HG03060 (cell line): ENCODE measurements at regions not wholly inside any gene's neighbourhood (a gene's known extent, or its start where the extent isn't known, plus 50 kb on each side); places are given as distances from the start of the nearest gene placed in this dataset.
"Not testable (repeated sequence)": the region's sequence is repeated elsewhere in the genome, so short reads cannot be mapped to it uniquely, and the experiment has no call there.

ENCODE experiments used
- ATAC-seq: cut with Tn5 transposase; IDR thresholded peaks from one replicate; pipeline ENCODE4 v1.9.1; 2021; ENCODE audit warnings: low read depth, moderate number of reproducible peaks; ENCODE audit not compliant: unreplicated experiment

- not testable (repeated sequence) for ATAC-seq
These were observed 391.4 kb downstream of the BCKDHB start for GRCh38 chr6:80497696-80498486.

DNA sequence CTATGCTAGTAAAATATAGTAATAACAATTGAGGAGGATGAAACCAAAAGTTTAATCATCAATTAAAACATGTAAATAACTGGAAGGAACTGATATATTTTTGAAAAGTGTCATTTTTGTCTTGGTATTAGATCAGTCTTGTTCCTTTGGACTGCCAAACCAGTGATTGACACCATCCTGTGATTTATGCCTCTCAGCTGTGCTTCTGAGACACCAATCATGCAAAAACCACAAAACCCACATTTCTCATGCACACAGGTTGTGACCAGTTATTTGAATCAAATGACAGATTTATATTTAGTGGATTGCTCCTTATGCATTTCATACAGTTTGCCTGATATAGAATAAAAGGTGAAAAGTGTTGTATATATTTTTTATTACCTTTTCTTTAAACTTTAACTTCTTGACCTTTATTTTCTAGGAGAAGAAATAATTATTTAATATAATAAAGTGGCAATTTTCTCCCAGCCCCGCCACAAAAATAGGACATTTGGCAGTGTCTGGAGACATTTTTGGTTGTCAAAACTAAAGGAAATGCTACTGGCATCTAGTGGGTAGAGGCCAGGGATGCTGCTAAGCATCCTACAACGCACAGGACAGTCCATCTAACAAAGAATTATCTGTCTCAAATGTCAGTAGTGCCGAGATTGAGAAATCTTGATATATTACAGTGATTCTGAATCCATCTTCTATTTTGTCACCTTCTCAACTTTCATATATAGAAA is 383.6 kb downstream of the BCKDHB start:
- no peak for ATAC-seq

GRCh38 chr6:80488190-80488589 is 381.7 kb downstream of the BCKDHB start:
- ATAC-seq, result no peak

DNA sequence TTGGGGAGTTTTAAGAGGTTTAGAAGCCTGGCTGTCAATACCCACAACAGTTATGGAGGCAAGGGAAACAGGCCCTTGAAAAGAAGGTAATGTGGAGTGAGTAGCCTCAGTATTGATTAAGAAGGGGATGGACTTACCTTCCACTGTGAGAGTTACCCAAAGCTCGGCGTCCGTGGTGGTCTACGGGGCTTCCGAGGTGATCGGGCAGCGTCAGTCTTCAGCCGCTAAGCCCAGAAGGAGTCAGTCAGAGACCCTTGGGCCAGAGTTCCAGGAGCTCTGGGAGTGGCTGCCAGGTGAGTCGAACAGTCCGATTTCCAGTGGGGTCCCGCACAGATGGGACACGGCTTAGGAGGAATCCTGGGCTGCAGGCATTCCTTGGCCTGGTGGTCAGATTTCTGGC is 379.0 kb downstream of the BCKDHB start:
- ATAC-seq, result not testable (repeated sequence)

DNA sequence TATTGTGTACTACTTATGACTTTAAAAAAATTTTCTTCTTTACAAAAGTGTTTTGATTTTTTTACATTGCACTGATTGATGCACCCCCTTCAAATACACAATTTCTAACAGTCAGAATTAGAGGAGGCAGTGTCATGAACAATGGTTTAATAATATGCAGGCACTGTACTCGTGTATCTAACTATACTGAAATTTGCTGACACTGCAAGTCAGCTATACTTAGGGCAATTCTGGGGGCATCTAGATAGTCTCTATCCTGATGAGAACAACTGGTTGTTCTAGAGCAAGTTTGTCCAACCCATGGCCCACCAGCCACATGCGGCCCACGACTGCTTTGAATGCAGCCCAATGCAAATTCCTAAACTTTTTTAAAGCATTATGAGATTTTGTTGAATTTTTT is 375.6 kb downstream of the BCKDHB start:
- no peak for ATAC-seq

DNA sequence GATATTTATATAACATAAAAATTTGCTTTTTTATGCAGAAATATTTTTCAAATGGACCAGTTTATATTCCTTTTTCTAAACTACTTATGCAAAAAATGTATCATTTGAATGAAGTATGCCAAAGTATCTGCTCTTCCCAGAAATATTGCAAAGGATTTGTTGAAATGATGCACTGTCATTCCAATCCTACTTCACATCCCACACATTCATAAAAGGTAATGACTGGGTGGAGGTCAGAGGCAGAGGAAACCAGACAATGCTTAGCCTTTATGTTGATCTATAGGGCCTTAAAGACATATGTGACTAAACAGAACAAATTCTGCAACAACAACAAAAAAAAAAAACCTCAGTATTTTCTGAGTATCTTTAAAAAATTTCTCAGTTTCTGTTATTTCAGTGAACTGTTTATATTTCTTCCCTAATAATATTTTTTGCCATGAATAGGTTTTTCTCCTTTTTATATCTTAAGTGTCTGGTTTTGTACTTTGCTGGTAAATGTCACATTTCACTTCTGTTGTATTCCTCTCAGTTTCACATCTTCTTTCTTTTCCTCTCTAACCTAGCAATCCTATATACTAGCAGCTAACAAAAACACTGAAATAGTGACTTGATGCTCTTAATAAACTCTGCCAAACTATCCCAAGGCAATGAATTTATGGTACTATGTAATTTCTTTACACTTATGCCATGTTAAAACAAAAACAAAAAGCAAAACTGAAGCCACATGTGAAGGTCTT is 374.1 kb downstream of the BCKDHB start:
- ATAC-seq, result no peak

GRCh38 chr6:80478030-80478429 is 371.6 kb downstream of the BCKDHB start:
- ATAC-seq, result no peak

DNA sequence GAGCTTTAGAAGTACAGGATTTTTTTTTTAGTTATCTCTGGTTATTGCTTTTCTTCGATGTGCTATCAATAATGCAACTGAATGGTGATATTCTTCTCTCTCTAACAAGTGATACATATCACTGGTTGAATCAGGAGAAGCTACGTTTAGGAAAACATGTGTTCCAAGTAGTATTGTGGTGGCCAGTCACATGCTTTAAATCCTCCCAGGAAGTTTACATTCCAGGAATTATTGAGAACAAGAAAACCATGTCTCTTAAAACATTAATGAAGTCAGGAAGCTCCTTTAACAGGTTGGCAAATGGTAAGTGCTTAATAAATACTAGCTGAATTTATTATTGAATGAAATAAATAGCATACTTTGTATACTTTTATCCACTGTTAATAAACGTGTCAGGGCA is 371.1 kb downstream of the BCKDHB start:
- no peak for ATAC-seq

DNA sequence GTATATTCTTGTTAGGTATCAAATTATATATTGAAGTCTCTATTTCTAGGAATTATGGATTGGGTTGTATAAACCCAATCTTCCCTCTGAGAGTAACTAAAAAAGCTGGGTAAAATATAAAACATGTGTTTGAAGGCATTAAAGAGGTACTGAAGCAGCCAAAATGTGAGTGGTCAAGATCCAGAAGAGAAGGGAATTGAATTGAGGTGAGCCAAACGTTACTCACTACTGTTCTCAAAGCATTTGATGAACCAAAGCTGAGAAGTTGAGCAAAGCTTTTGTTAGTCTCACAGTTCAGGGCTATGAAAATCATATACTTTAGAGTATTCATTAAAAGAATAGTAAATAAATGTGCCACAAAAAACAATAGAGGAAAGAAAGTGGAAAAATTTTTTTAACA is 365.8 kb downstream of the BCKDHB start:
- ATAC-seq, result no peak

DNA sequence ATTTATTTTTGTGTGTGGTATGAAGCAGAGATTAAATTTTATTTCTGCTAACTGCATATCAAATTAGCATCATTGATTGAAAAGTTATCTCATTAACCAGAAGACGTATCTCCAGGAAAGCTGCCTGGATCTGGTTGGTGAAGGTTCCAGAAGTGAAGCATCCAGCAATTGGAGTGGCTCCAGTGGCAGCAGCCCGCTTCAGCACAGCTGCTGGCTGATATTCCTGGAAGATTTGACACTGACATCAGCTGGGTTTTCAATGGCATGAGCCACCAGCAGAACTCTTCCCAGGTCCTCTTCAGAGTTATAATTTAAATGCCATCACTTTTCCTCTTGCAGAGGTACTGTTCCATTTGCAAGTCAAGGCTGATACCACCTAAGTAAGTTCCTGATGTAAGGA is 363.5 kb downstream of the BCKDHB start:
- ATAC-seq, result no peak

- ATAC-seq, result no peak
These were observed 361.9 kb downstream of the BCKDHB start for GRCh38 chr6:80468398-80468797.

GRCh38 chr6:80467408-80467807 is 360.9 kb downstream of the BCKDHB start:
- ATAC-seq, result no peak

GRCh38 chr6:80466981-80467380 is 360.5 kb downstream of the BCKDHB start:
- no peak for ATAC-seq

DNA sequence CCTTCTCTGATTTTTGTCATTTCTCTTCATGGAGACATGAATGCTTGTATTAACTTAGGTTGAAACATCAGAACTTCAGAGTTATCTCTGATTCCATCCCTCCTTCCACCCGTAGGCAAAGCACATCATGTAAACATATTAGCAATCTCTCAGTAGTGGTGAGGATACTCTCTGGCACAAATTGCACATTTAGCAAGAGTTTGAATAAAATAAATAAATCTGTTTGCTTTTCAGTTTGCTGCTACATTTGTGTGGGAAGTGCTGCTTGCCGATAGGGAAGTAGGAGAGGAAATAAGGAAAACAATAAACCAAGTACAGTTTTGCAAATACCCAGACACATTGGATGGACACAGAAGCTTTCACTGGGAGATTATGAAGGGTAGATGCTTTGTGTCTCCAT is 359.0 kb downstream of the BCKDHB start:
- ATAC-seq, result no peak

DNA sequence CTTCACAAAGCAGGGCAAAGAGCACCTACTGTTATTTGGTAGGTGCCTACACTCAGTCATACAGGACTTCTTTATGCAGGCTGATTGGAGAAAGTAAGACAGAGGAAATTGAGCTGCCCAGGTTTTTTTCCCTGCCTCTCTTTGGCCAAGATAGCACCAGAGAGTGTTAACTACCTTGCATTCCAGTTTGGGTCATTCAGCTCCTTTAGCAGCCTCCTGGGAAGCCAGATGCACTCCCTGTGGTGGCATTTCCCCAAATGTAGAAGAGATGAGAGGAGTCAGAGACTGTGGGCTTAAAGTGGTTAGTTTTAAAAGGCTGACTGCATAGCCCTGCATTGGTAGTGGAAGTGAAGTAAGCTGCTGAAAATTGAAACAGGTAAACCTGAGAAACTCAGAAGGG is 358.4 kb downstream of the BCKDHB start:
- no peak for ATAC-seq

GRCh38 chr6:80463197-80463596 is 356.7 kb downstream of the BCKDHB start:
- ATAC-seq, result no peak

DNA sequence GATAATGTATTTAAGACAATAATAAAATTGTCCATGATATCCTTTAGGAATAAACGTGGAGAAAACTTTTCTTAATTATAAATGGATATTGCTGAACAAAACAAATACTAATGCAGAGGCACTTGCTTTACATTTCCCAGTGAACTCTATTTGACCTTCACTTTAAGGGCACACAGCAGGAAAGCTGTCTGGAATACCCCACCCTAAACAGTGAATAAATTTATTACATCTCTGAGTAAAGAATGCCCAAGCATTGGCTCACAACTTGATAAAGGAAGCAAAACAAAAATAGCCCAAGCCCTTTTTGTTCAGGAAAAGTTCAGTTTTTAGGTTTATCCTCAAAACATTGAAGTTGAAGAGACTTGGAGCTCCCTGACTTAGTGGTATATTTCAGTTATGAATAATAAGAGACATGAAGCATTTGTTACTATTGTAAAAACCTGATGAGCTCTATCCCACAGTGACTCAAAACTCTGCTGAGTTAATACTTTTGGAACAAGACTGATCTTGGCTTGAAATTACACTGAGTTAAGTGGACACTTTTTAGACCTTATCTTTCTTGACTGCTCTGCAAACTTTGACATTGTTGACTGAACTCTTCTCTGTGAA is 353.9 kb downstream of the BCKDHB start:
- ATAC-seq, result no peak

GRCh38 chr6:80457439-80457933 is 351.0 kb downstream of the BCKDHB start:
- ATAC-seq, result no peak

GRCh38 chr6:80456724-80457438 is 350.4 kb downstream of the BCKDHB start:
- ATAC-seq, result no peak
